ENCODE measurements at regions not wholly inside any gene's neighbourhood (a gene's known extent, or its start where the extent isn't known, plus 50 kb on each side); places are given as distances from the start of the nearest gene placed in this dataset.
"Not testable (repeated sequence)": the region's sequence is repeated elsewhere in the genome, so short reads cannot be mapped to it uniquely, and the experiment has no call there.

- Histone ChIP-seq H3K36me3 (ENCODE audit: control insufficient read depth, insufficient read depth, low read length) (no peaks in the 10 kb centered on the region), H3K4me3 (ENCODE audit: low read length) (no peak overlapping the region), H3K9me3 (replicated peaks; ENCODE audit: control insufficient read depth, low read depth, low read length) (no peaks in the 10 kb centered on the region), H3K27ac (ENCODE audit: low read length) (no peak overlapping the region), H3K27me3 (ENCODE audit: control insufficient read depth, insufficient read depth, low read length) (no peaks in the 10 kb centered on the region), H3K4me1 (ENCODE audit: control insufficient read depth, insufficient read depth, low read length) (no peaks in the 10 kb centered on the region)
- no peak for DNase-seq
- WGBS (ENCODE audit: insufficient coverage), result 83% methylated on average over 1 of the region's 5 CpGs
Measured at GRCh38 chr3:182410051-182410450, 383.3 kb upstream of the ATP11B start.

- Histone ChIP-seq H3K27me3 (ENCODE audit: control insufficient read depth, insufficient read depth, low read length) (no peaks in the 10 kb centered on the region), H3K27ac (ENCODE audit: low read length) (no peak overlapping the region), H3K4me1 (ENCODE audit: control insufficient read depth, insufficient read depth, low read length) (no peaks in the 10 kb centered on the region), H3K36me3 (ENCODE audit: control insufficient read depth, insufficient read depth, low read length) (no peaks in the 10 kb centered on the region), H3K9me3 (replicated peaks; ENCODE audit: control insufficient read depth, low read depth, low read length) (no peaks in the 10 kb centered on the region), H3K4me3 (ENCODE audit: low read length) (no peak overlapping the region)
- no peak for DNase-seq
- WGBS (ENCODE audit: insufficient coverage), result 60% methylated on average over 1 of the region's 2 CpGs
Measured at GRCh38 chr3:182412066-182412465, 381.2 kb upstream of the ATP11B start.

GRCh38 chr3:182413061-182413460 lies 380.2 kb upstream of the ATP11B start:
- DNase-seq, result no peak
- Histone ChIP-seq H3K9me3 (replicated peaks; ENCODE audit: control insufficient read depth, low read depth, low read length) (no peaks in the 10 kb centered on the region), H3K4me1 (ENCODE audit: control insufficient read depth, insufficient read depth, low read length) (no peaks in the 10 kb centered on the region), H3K36me3 (ENCODE audit: control insufficient read depth, insufficient read depth, low read length) (no peaks in the 10 kb centered on the region), H3K27ac (ENCODE audit: low read length) (no peak overlapping the region), H3K4me3 (ENCODE audit: low read length) (no peak overlapping the region), H3K27me3 (ENCODE audit: control insufficient read depth, insufficient read depth, low read length) (no peaks in the 10 kb centered on the region)
- no CpG with 5 or more reads among the region's 1 CpG for WGBS (ENCODE audit: insufficient coverage)

DNA sequence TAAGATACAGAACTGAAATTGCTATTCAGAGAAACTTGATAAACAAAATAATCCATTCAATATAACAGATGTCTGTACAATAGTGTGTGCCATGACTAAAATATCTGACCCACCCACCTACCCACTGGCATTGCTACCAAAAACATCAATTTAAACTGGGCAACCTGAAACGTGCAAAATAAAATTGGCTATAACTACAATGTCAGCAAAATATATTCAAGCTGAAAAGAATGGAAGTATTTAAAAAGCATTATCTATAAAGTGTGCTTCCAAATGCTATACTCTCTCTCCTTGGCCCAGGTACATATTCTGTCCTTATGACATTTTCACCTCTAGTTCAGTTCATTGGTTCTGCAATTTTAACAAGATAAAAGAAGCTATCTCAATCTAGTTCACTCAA lies 379.6 kb upstream of the ATP11B start:
- Histone ChIP-seq H3K27ac (ENCODE audit: low read length) (no peak overlapping the region), H3K36me3 (ENCODE audit: control insufficient read depth, insufficient read depth, low read length) (no peaks in the 10 kb centered on the region), H3K4me1 (ENCODE audit: control insufficient read depth, insufficient read depth, low read length) (no peaks in the 10 kb centered on the region), H3K4me3 (ENCODE audit: low read length) (no peak overlapping the region), H3K9me3 (replicated peaks; ENCODE audit: control insufficient read depth, low read depth, low read length) (no peaks in the 10 kb centered on the region), H3K27me3 (ENCODE audit: control insufficient read depth, insufficient read depth, low read length) (no peaks in the 10 kb centered on the region)
- WGBS (ENCODE audit: insufficient coverage), result no CpG with 5 or more reads among the region's 1 CpG
- no peak for DNase-seq

GRCh38 chr3:182414586-182414985 lies 378.7 kb upstream of the ATP11B start:
- DNase-seq, result no peak
- H3K27ac ChIP-seq (ENCODE audit: low read length), result no peak overlapping the region
- no peaks in the 10 kb centered on the region for H3K4me1 ChIP-seq (ENCODE audit: control insufficient read depth, insufficient read depth, low read length)
- H3K27me3 ChIP-seq (ENCODE audit: control insufficient read depth, insufficient read depth, low read length), result no peaks in the 10 kb centered on the region
- no peaks in the 10 kb centered on the region for H3K36me3 ChIP-seq (ENCODE audit: control insufficient read depth, insufficient read depth, low read length)
- WGBS (ENCODE audit: insufficient coverage), result 34% methylated on average over 3 of the region's 3 CpGs
- no peaks in the 10 kb centered on the region for H3K9me3 ChIP-seq (replicated peaks; ENCODE audit: control insufficient read depth, low read depth, low read length)
- H3K4me3 ChIP-seq (ENCODE audit: low read length), result no peak overlapping the region

- H3K4me1 ChIP-seq (ENCODE audit: control insufficient read depth, insufficient read depth, low read length), result no peaks in the 10 kb centered on the region
- H3K4me3 ChIP-seq (ENCODE audit: low read length), result no peak overlapping the region
- H3K36me3 ChIP-seq (ENCODE audit: control insufficient read depth, insufficient read depth, low read length), result no peaks in the 10 kb centered on the region
- no peaks in the 10 kb centered on the region for H3K9me3 ChIP-seq (replicated peaks; ENCODE audit: control insufficient read depth, low read depth, low read length)
- no peak overlapping the region for H3K27ac ChIP-seq (ENCODE audit: low read length)
- no peaks in the 10 kb centered on the region for H3K27me3 ChIP-seq (ENCODE audit: control insufficient read depth, insufficient read depth, low read length)
- DNase-seq, result no peak
Measured at GRCh38 chr3:182420741-182421140, 372.6 kb upstream of the ATP11B start.

DNA sequence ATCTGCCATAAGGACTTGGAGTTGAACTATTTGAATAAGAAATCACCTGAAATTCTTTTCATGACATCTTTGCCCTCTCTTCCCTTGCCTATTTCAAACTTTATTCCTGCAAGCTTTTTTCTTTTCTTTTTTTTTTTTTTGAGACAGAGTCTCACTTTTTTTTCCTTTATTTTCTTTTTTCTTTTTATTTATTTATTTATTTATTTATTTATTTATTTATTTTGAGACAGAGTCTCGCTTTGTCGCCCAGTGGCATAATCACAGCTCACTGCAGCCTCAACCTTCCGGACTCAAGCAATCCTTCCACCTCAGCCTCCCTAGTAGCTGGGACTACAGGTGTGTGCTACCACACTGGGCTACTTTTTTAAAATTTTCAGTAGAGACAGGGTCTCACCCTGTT lies 369.3 kb upstream of the ATP11B start:
- no peak overlapping the region for H3K4me3 ChIP-seq (ENCODE audit: low read length)
- WGBS (ENCODE audit: insufficient coverage), result 100% methylated on average over 3 of the region's 3 CpGs
- no peaks in the 10 kb centered on the region for H3K27me3 ChIP-seq (ENCODE audit: control insufficient read depth, insufficient read depth, low read length)
- no peaks in the 10 kb centered on the region for H3K9me3 ChIP-seq (replicated peaks; ENCODE audit: control insufficient read depth, low read depth, low read length)
- no peaks in the 10 kb centered on the region for H3K4me1 ChIP-seq (ENCODE audit: control insufficient read depth, insufficient read depth, low read length)
- H3K36me3 ChIP-seq (ENCODE audit: control insufficient read depth, insufficient read depth, low read length), result no peaks in the 10 kb centered on the region
- H3K27ac ChIP-seq (ENCODE audit: low read length), result no peak overlapping the region
- DNase-seq, result no peak

DNA sequence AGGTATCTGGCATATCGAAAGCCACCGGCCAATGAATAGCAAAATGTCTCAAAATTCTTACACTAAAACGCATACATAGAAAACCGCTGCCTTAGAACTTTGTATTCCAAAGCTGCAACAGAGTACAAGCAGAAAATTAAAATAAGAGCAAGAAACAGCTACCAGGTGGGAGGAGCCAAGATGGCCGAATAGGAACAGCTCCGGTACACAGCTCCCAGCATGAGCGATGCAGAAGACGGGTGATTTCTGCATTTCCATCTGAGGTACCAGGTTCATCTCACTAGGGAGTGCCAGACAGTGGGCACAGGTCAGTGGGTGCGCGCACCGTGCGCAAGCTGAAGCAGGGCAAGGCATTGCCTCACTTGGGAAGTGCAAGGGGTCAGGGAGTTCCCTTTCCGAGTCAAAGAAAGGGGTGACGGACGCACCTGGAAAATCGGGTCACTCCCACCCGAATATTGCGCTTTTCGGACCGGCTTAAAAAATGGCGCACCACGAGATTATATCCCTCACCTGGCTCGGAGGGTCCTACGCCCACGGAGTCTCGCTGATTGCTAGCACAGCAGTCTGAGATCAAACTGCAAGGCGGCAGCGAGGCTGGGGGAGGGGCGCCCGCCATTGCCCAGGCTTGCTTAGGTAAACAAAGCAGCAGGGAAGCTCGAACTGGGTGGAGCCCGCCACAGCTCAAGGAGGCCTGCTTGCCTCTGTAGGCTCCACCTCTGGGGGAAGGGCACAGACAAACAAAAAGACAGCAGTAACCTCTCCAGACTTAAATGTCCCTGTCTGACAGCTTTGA lies 367.2 kb upstream of the ATP11B start:
- WGBS (ENCODE audit: insufficient coverage), result 83% methylated on average over 6 of the region's 32 CpGs
- not testable (repeated sequence) for H3K9me3 ChIP-seq (replicated peaks; ENCODE audit: control insufficient read depth, low read depth, low read length); H3K27me3 ChIP-seq (ENCODE audit: control insufficient read depth, insufficient read depth, low read length); H3K4me1 ChIP-seq (ENCODE audit: control insufficient read depth, insufficient read depth, low read length); DNase-seq; H3K4me3 ChIP-seq (ENCODE audit: low read length); H3K27ac ChIP-seq (ENCODE audit: low read length); H3K36me3 ChIP-seq (ENCODE audit: control insufficient read depth, insufficient read depth, low read length)

GRCh38 chr3:182431972-182432371 lies 361.3 kb upstream of the ATP11B start:
- not testable (repeated sequence) for H3K27ac ChIP-seq (ENCODE audit: low read length); H3K4me3 ChIP-seq (ENCODE audit: low read length); H3K36me3 ChIP-seq (ENCODE audit: control insufficient read depth, insufficient read depth, low read length); H3K27me3 ChIP-seq (ENCODE audit: control insufficient read depth, insufficient read depth, low read length); H3K4me1 ChIP-seq (ENCODE audit: control insufficient read depth, insufficient read depth, low read length); DNase-seq; H3K9me3 ChIP-seq (replicated peaks; ENCODE audit: control insufficient read depth, low read depth, low read length)
- no CpG with 5 or more reads among the region's 6 CpGs for WGBS (ENCODE audit: insufficient coverage)

GRCh38 chr3:182435860-182436259 lies 357.4 kb upstream of the ATP11B start:
- Histone ChIP-seq H3K27ac (ENCODE audit: low read length) (no peak overlapping the region), H3K4me1 (ENCODE audit: control insufficient read depth, insufficient read depth, low read length) (no peaks in the 10 kb centered on the region), H3K4me3 (ENCODE audit: low read length) (no peak overlapping the region), H3K27me3 (ENCODE audit: control insufficient read depth, insufficient read depth, low read length) (no peaks in the 10 kb centered on the region), H3K36me3 (ENCODE audit: control insufficient read depth, insufficient read depth, low read length) (no peaks in the 10 kb centered on the region), H3K9me3 (replicated peaks; ENCODE audit: control insufficient read depth, low read depth, low read length) (no peaks in the 10 kb centered on the region)
- no CpG with 5 or more reads among the region's 1 CpG for WGBS (ENCODE audit: insufficient coverage)
- no peak for DNase-seq

- no peak overlapping the region for H3K4me3 ChIP-seq (ENCODE audit: low read length)
- no peak for DNase-seq
- no peak overlapping the region for H3K27ac ChIP-seq (ENCODE audit: low read length)
- no CpG with 5 or more reads among the region's 6 CpGs for WGBS (ENCODE audit: insufficient coverage)
- H3K9me3 ChIP-seq (replicated peaks; ENCODE audit: control insufficient read depth, low read depth, low read length), result no peaks in the 10 kb centered on the region
- H3K27me3 ChIP-seq (ENCODE audit: control insufficient read depth, insufficient read depth, low read length), result no peaks in the 10 kb centered on the region
- H3K4me1 ChIP-seq (ENCODE audit: control insufficient read depth, insufficient read depth, low read length), result no peaks in the 10 kb centered on the region
- no peaks in the 10 kb centered on the region for H3K36me3 ChIP-seq (ENCODE audit: control insufficient read depth, insufficient read depth, low read length)
Measured at GRCh38 chr3:182436547-182436946, 356.8 kb upstream of the ATP11B start.
